ENCODE measurements at regions not wholly inside any gene's neighbourhood (a gene's known extent, or its start where the extent isn't known, plus 50 kb on each side); places are given as distances from the start of the nearest gene placed in this dataset.

- Histone ChIP-seq H3K27ac (ENCODE audit: low read depth, low read length) (no peak overlapping the region), H3K36me3 (ENCODE audit: control insufficient read depth, insufficient read depth, low read length) (no peaks in the 10 kb centered on the region), H3K4me3 (ENCODE audit: low read depth, low read length) (no peak overlapping the region), H3K9me3 (ENCODE audit: control insufficient read depth, insufficient read depth, low read length) (no peaks in the 10 kb centered on the region), H3K4me1 (ENCODE audit: control insufficient read depth, insufficient read depth, low read length) (peaks cover 3% of the 10 kb centered on the region), H3K27me3 (ENCODE audit: control insufficient read depth, insufficient read depth, low read length) (no peaks in the 10 kb centered on the region)
- DNase-seq (ENCODE audit: low read depth in 4 of 6, low spot score in 6 of 6) = peak in 1 of 6 donors; percentile 43
- WGBS (ENCODE audit: insufficient coverage) = 36% methylated on average over 11 of the region's 13 CpGs
Observed at GRCh38 chr2:41379496-41380221, 668.2 kb upstream of the PKDCC start.

- Histone ChIP-seq H3K4me1 (ENCODE audit: control insufficient read depth, insufficient read depth, low read length) (peaks cover 3% of the 10 kb centered on the region), H3K36me3 (ENCODE audit: control insufficient read depth, insufficient read depth, low read length) (no peaks in the 10 kb centered on the region), H3K27ac (ENCODE audit: low read depth, low read length) (no peak overlapping the region), H3K4me3 (ENCODE audit: low read depth, low read length) (no peak overlapping the region), H3K9me3 (ENCODE audit: control insufficient read depth, insufficient read depth, low read length) (no peaks in the 10 kb centered on the region), H3K27me3 (ENCODE audit: control insufficient read depth, insufficient read depth, low read length) (no peaks in the 10 kb centered on the region)
- no peak for DNase-seq (ENCODE audit: low read depth in 4 of 6, low spot score in 6 of 6)
- WGBS (ENCODE audit: insufficient coverage) = 93% methylated on average over 3 of the region's 3 CpGs
Observed at GRCh38 chr2:41381701-41382100, 666.1 kb upstream of the PKDCC start.

GRCh38 chr2:41387519-41387918 lies 660.3 kb upstream of the PKDCC start:
- no CpG with 5 or more reads among the region's 2 CpGs for WGBS (ENCODE audit: insufficient coverage)
- Histone ChIP-seq H3K9me3 (ENCODE audit: control insufficient read depth, insufficient read depth, low read length) (no peaks in the 10 kb centered on the region), H3K4me1 (ENCODE audit: control insufficient read depth, insufficient read depth, low read length) (no peaks in the 10 kb centered on the region), H3K27me3 (ENCODE audit: control insufficient read depth, insufficient read depth, low read length) (no peaks in the 10 kb centered on the region), H3K27ac (ENCODE audit: low read depth, low read length) (no peak overlapping the region), H3K36me3 (ENCODE audit: control insufficient read depth, insufficient read depth, low read length) (no peaks in the 10 kb centered on the region), H3K4me3 (ENCODE audit: low read depth, low read length) (no peak overlapping the region)
- no peak for DNase-seq (ENCODE audit: low read depth in 4 of 6, low spot score in 6 of 6)

- no peak overlapping the region for H3K4me3 ChIP-seq (ENCODE audit: low read depth, low read length)
- no CpG with 5 or more reads among the region's 1 CpG for WGBS (ENCODE audit: insufficient coverage)
- H3K27ac ChIP-seq (ENCODE audit: low read depth, low read length) = no peak overlapping the region
- no peaks in the 10 kb centered on the region for H3K4me1 ChIP-seq (ENCODE audit: control insufficient read depth, insufficient read depth, low read length)
- no peaks in the 10 kb centered on the region for H3K36me3 ChIP-seq (ENCODE audit: control insufficient read depth, insufficient read depth, low read length)
- DNase-seq (ENCODE audit: low read depth in 4 of 6, low spot score in 6 of 6) = no peak
- H3K27me3 ChIP-seq (ENCODE audit: control insufficient read depth, insufficient read depth, low read length) = no peaks in the 10 kb centered on the region
- peaks cover 2% of the 10 kb centered on the region for H3K9me3 ChIP-seq (ENCODE audit: control insufficient read depth, insufficient read depth, low read length)
Observed at GRCh38 chr2:41393621-41394020, 654.2 kb upstream of the PKDCC start.

GRCh38 chr2:41394541-41394940 lies 653.3 kb upstream of the PKDCC start:
- no peak overlapping the region for H3K4me3 ChIP-seq (ENCODE audit: low read depth, low read length)
- WGBS (ENCODE audit: insufficient coverage) = 80% methylated on average over 1 of the region's 1 CpG

GRCh38 chr2:41395692-41396091 lies 652.1 kb upstream of the PKDCC start:
- DNase-seq (ENCODE audit: low read depth in 4 of 6, low spot score in 6 of 6) = no peak
- Histone ChIP-seq H3K4me1 (ENCODE audit: control insufficient read depth, insufficient read depth, low read length) (no peaks in the 10 kb centered on the region), H3K4me3 (ENCODE audit: low read depth, low read length) (no peak overlapping the region), H3K36me3 (ENCODE audit: control insufficient read depth, insufficient read depth, low read length) (no peaks in the 10 kb centered on the region), H3K9me3 (ENCODE audit: control insufficient read depth, insufficient read depth, low read length) (peaks cover 2% of the 10 kb centered on the region), H3K27ac (ENCODE audit: low read depth, low read length) (no peak overlapping the region), H3K27me3 (ENCODE audit: control insufficient read depth, insufficient read depth, low read length) (no peaks in the 10 kb centered on the region)
- WGBS (ENCODE audit: insufficient coverage) = 100% methylated on average over 1 of the region's 3 CpGs

More at GRCh38 chr2:41394541-41394940, 653.3 kb upstream of the PKDCC start:
- no peaks in the 10 kb centered on the region for H3K27me3 ChIP-seq (ENCODE audit: control insufficient read depth, insufficient read depth, low read length)
- H3K4me1 ChIP-seq (ENCODE audit: control insufficient read depth, insufficient read depth, low read length) = no peaks in the 10 kb centered on the region
- DNase-seq (ENCODE audit: low read depth in 4 of 6, low spot score in 6 of 6) = no peak
- no peak overlapping the region for H3K27ac ChIP-seq (ENCODE audit: low read depth, low read length)
- H3K36me3 ChIP-seq (ENCODE audit: control insufficient read depth, insufficient read depth, low read length) = no peaks in the 10 kb centered on the region
- peaks cover 2% of the 10 kb centered on the region for H3K9me3 ChIP-seq (ENCODE audit: control insufficient read depth, insufficient read depth, low read length)

- Histone ChIP-seq H3K4me3 (ENCODE audit: low read depth, low read length) (no peak overlapping the region), H3K9me3 (ENCODE audit: control insufficient read depth, insufficient read depth, low read length) (peaks cover 2% of the 10 kb centered on the region), H3K36me3 (ENCODE audit: control insufficient read depth, insufficient read depth, low read length) (no peaks in the 10 kb centered on the region), H3K4me1 (ENCODE audit: control insufficient read depth, insufficient read depth, low read length) (no peaks in the 10 kb centered on the region), H3K27me3 (ENCODE audit: control insufficient read depth, insufficient read depth, low read length) (no peaks in the 10 kb centered on the region), H3K27ac (ENCODE audit: low read depth, low read length) (no peak overlapping the region)
- peak in 1 of 6 donors; percentile 61 for DNase-seq (ENCODE audit: low read depth in 4 of 6, low spot score in 6 of 6)
- 80% methylated on average over 1 of the region's 1 CpG for WGBS (ENCODE audit: insufficient coverage)
Observed at GRCh38 chr2:41399437-41400087, 648.3 kb upstream of the PKDCC start.

- WGBS (ENCODE audit: insufficient coverage) = no CpG with 5 or more reads among the region's 6 CpGs
- Histone ChIP-seq H3K27me3 (ENCODE audit: control insufficient read depth, insufficient read depth, low read length) (no peaks in the 10 kb centered on the region), H3K9me3 (ENCODE audit: control insufficient read depth, insufficient read depth, low read length) (peaks cover 2% of the 10 kb centered on the region), H3K27ac (ENCODE audit: low read depth, low read length) (no peak overlapping the region), H3K4me3 (ENCODE audit: low read depth, low read length) (no peak overlapping the region), H3K4me1 (ENCODE audit: control insufficient read depth, insufficient read depth, low read length) (no peaks in the 10 kb centered on the region), H3K36me3 (ENCODE audit: control insufficient read depth, insufficient read depth, low read length) (no peaks in the 10 kb centered on the region)
- peak in 2 of 6 donors; percentile 41 to 74 for DNase-seq (ENCODE audit: low read depth in 4 of 6, low spot score in 6 of 6)
Observed at GRCh38 chr2:41400088-41400665, 647.6 kb upstream of the PKDCC start.

- peak in 1 of 6 donors; percentile 62 for DNase-seq (ENCODE audit: low read depth in 4 of 6, low spot score in 6 of 6)
- 80% methylated on average over 1 of the region's 2 CpGs for WGBS (ENCODE audit: insufficient coverage)
- H3K4me1 ChIP-seq (ENCODE audit: control insufficient read depth, insufficient read depth, low read length) = no peaks in the 10 kb centered on the region
- no peaks in the 10 kb centered on the region for H3K27me3 ChIP-seq (ENCODE audit: control insufficient read depth, insufficient read depth, low read length)
- no peaks in the 10 kb centered on the region for H3K9me3 ChIP-seq (ENCODE audit: control insufficient read depth, insufficient read depth, low read length)
- no peak overlapping the region for H3K4me3 ChIP-seq (ENCODE audit: low read depth, low read length)
- no peaks in the 10 kb centered on the region for H3K36me3 ChIP-seq (ENCODE audit: control insufficient read depth, insufficient read depth, low read length)
- no peak overlapping the region for H3K27ac ChIP-seq (ENCODE audit: low read depth, low read length)
Observed at GRCh38 chr2:41405441-41405840, 642.4 kb upstream of the PKDCC start.

- no peaks in the 10 kb centered on the region for H3K27me3 ChIP-seq (ENCODE audit: control insufficient read depth, insufficient read depth, low read length)
- no peak overlapping the region for H3K4me3 ChIP-seq (ENCODE audit: low read depth, low read length)
- no peaks in the 10 kb centered on the region for H3K9me3 ChIP-seq (ENCODE audit: control insufficient read depth, insufficient read depth, low read length)
- no peak for DNase-seq (ENCODE audit: low read depth in 4 of 6, low spot score in 6 of 6)
- no CpG with 5 or more reads among the region's 4 CpGs for WGBS (ENCODE audit: insufficient coverage)
- H3K27ac ChIP-seq (ENCODE audit: low read depth, low read length) = no peak overlapping the region
- no peaks in the 10 kb centered on the region for H3K36me3 ChIP-seq (ENCODE audit: control insufficient read depth, insufficient read depth, low read length)
- H3K4me1 ChIP-seq (ENCODE audit: control insufficient read depth, insufficient read depth, low read length) = no peaks in the 10 kb centered on the region
Observed at GRCh38 chr2:41409328-41409727, 638.5 kb upstream of the PKDCC start.

Measured in spinal cord (tissue), 9 donors.